HG03575 (cell line): ENCODE measurements at regions not wholly inside any gene's neighbourhood (a gene's known extent, or its start where the extent isn't known, plus 50 kb on each side); places are given as distances from the start of the nearest gene placed in this dataset.

ENCODE experiments used
- ATAC-seq: cut with Tn5 transposase; IDR thresholded peaks from one replicate; pipeline ENCODE4 v1.9.1; 2021; ENCODE audit not compliant: unreplicated experiment, insufficient number of reproducible peaks, low FRiP score; ENCODE audit errors: extremely low read depth

DNA sequence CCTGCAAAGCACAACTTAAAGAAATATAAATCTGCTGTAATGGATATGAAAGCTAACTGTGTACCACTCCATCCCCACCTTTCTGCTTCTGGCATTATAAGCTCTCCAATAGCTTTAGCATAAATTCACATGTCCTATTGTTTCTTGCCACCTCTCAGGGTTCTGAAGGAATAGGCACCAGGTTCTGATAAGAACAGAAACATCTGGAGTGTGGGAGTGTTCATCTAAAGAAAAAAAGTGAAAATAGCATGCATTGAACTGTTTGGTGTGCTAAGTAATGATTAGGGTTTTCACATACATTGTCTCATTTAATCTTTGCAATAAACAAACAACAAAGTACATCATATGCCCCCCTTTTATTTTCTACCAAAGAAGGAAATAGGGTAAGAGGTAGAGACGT is 72.3 kb downstream of the FAM76B start:
- no peak for ATAC-seq

- ATAC-seq = no peak
Measured at GRCh38 chr11:95716266-95716665, 73.3 kb downstream of the FAM76B start.

GRCh38 chr11:95715777-95716241 is 73.8 kb downstream of the FAM76B start:
- ATAC-seq = peak; percentile 58

- ATAC-seq = no peak
Measured at GRCh38 chr11:95714843-95715776, 74.5 kb downstream of the FAM76B start.

DNA sequence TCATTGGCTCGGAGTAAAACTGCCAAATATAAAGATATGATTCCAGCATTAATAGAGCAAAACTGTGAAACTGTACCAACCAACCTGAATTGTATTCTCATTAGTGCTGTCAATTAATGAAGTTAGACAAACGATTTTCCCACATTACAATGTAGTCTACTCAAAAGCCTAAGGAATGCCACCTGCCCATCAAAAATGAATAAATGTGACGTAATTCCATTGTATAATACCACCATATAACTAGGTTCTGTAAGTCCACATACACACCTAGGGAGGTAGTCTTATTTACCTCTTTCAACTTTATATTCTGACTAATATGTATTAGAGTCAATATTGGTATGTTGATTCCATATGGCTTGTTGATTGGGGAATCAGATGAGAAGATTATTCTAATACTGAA is 76.2 kb downstream of the FAM76B start:
- ATAC-seq = no peak

GRCh38 chr11:95711945-95712221 is 77.7 kb downstream of the FAM76B start:
- no peak for ATAC-seq

GRCh38 chr11:95711162-95711944 is 78.2 kb downstream of the FAM76B start:
- peak; percentile 23 for ATAC-seq

DNA sequence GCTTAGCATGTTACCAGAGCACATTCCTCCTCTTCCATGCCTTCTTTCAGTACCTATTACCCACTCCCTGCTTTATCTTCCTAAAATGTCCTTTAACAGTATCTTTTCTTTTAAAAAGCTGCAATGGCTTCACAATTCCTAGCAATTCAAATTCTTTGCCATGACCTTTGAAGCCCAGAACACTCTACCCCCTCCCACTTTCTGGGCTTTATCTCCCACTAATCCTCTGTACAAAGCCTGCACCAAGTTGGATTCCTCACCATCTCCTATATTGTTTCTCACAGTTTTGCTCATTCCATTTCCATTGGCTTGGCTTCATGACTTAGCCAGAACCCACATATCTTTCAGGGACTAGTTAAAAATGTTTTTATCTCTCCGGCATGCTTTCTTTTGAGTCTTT is 80.9 kb downstream of the FAM76B start:
- no peak for ATAC-seq

GRCh38 chr11:95706974-95707387 is 82.6 kb downstream of the FAM76B start:
- no peak for ATAC-seq

DNA sequence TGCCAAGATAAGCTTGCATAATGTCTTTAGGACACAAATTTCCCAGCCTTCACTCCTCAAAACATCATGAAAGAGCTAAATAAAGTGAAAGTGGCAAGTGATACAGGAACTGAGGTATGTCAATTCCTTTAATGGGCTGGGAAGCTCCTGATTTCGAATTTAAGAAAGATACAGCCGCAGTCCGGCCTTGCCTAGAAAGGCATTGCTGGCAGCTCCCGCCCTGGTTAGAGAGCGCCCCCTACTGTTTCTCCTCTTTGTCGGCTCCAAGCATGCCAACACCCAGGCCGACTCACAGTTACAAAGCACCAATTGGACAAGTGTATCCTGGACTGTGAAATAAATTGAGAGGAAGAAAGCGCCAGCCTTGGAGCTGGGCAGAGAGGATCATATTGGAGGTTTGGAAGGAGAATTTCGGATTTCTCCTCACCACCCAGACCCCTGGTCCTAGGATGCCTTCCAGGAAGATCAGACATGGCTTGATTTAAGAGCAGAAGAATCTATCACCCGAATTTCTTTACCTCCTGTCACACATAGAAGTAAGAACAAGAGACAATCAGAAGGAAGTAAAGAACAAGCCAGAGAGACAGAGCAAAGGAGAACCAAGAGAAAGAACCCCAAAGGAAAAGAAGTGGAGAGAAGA is 84.0 kb downstream of the FAM76B start:
- ATAC-seq = no peak

- ATAC-seq = no peak
Measured at GRCh38 chr11:95704865-95705264, 84.7 kb downstream of the FAM76B start.

- no peak for ATAC-seq
Measured at GRCh38 chr11:95703049-95703448, 86.5 kb downstream of the FAM76B start.

- no peak for ATAC-seq
Measured at GRCh38 chr11:95702526-95702925, 87.1 kb downstream of the FAM76B start.

DNA sequence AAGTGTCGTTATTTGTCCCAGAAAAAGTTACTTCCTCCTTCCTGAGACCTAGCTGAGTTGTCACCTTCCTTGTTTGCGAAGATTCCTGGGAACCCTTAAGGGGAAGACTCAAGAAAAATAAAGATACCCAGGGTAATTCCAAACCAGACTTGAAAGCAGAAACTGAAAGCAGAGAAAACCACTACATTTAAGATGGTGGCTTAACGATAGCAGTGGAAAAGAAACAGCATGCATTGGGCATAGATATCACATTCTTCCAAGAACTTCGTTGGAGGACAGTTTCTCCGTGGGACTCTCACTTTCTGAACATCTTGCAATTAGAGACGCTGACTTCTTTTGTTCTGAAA is 89.1 kb downstream of the FAM76B start:
- no peak for ATAC-seq

DNA sequence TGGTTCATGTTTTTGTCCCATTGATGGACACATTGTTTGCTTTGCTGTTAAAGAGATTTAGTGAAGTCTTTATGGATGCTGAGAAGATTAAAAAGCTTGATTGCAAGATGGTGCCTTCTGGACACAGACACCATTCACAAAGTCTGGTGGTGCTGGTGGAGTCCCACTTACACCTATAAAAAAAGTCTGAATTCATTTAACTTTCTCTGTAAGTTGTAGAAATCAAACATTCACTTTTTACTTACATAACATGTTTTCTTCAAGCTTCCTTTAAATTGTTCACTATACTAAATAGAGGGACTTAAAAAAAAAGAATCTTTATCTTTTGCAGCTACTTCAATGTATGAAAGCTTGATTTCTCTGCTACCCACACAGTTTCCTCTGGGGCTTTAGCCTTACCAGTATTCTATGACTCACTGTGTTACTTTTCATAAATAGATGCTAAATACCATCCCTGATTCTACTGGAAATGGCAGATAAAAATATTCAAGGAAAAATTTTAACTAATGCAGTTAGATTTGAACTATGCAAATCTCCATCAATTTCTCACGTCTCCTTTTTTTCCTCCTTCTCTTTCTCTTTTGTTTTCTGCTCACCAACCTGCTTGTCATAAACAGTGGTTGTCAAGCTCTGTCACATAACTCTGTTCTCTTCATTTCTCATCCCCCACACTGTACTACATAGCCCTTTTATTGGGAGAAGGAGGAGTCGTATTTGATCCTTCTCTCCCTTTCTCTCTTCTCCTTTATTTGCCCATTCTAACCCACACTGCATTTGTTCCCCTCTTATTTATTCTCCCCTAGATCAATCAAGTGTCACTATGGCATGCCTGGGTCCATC is 89.7 kb downstream of the FAM76B start:
- no peak for ATAC-seq

- no peak for ATAC-seq
Measured at GRCh38 chr11:95698676-95699557, 90.7 kb downstream of the FAM76B start.

GRCh38 chr11:95697614-95698408 is 91.8 kb downstream of the FAM76B start:
- ATAC-seq = no peak
